Vagina (tissue), 2 donors: ENCODE measurements at regions not wholly inside any gene's neighbourhood (a gene's known extent, or its start where the extent isn't known, plus 50 kb on each side); places are given as distances from the start of the nearest gene placed in this dataset.

Experiments used
- POLR2A ChIP-seq, 2 donors: fragments of 450-650 bp; IDR thresholded peaks; one replicate each; pipeline ENCODE4 v1.6.1; 2017; ENCODE audit warnings: antibody characterized with exemption in 2 of 2, mild to moderate bottlenecking in 2 of 2, moderate library complexity in 2 of 2
- POLR2AphosphoS5 ChIP-seq, 2 donors: sonication (generic); formaldehyde crosslinking; IDR thresholded peaks; one replicate each; pipeline ENCODE4 v1.9.0; 2017; ENCODE audit warnings: antibody characterized with exemption in 2 of 2, mild to moderate bottlenecking in 2 of 2, low read depth in 1 of 2; ENCODE audit not compliant: insufficient read depth in 1 of 2
- TF ChIP-seq, protein P1 (sequence below), 3 experiments: fragments of 450-650 bp in 2 of 3; fragments of 200-600 bp in 1 of 3; sonication (generic) in 1 of 3; IDR thresholded peaks; one replicate each; pipeline ENCODE4 v1.5.1; 2017 to 2019; ENCODE audit warnings: antibody characterized with exemption in 3 of 3, mild to moderate bottlenecking in 2 of 3, moderate library complexity in 2 of 3

DNA sequence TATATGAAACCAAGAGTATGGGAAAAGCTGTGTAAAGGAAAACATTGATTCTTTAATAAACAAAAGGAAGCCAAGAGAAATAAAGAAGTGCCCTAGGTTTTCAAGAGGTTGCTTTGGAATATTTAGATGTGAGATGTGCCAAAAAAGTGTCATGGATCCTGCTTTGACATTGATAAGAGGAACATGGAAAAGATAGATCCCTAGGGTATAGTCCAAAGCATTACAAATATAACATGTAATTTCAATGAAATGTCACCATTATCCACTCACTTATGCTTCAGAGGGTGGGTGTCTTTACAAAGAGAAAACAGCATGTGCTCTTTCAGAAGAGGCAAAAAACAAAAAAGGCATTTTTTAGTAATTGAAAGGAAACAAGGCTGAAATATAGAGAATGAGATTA lies 1196.7 kb downstream of the EFNA5 start:
- TF ChIP-seq, protein P1, sequence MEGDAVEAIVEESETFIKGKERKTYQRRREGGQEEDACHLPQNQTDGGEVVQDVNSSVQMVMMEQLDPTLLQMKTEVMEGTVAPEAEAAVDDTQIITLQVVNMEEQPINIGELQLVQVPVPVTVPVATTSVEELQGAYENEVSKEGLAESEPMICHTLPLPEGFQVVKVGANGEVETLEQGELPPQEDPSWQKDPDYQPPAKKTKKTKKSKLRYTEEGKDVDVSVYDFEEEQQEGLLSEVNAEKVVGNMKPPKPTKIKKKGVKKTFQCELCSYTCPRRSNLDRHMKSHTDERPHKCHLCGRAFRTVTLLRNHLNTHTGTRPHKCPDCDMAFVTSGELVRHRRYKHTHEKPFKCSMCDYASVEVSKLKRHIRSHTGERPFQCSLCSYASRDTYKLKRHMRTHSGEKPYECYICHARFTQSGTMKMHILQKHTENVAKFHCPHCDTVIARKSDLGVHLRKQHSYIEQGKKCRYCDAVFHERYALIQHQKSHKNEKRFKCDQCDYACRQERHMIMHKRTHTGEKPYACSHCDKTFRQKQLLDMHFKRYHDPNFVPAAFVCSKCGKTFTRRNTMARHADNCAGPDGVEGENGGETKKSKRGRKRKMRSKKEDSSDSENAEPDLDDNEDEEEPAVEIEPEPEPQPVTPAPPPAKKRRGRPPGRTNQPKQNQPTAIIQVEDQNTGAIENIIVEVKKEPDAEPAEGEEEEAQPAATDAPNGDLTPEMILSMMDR (IDR thresholded peaks at IDR 0.05), result no peak
- TF ChIP-seq POLR2A (IDR thresholded peaks at IDR 0.05) (no peak), POLR2AphosphoS5 (IDR thresholded peaks at IDR 0.05; ENCODE audit: insufficient read depth in 1 of 2, low read depth in 1 of 2) (no peak)
